Breast epithelium (tissue), 3 donors: ENCODE measurements at regions not wholly inside any gene's neighbourhood (a gene's known extent, or its start where the extent isn't known, plus 50 kb on each side); places are given as distances from the start of the nearest gene placed in this dataset.

ENCODE experiments used
- CTCF ChIP-seq, 3 donors: fragments of 450-650 bp; IDR thresholded peaks; one replicate each; pipeline ENCODE4 v1.5.1; 2016 to 2017; ENCODE audit warnings: antibody characterized with exemption in 3 of 3, mild to moderate bottlenecking in 3 of 3, moderate library complexity in 3 of 3
- POLR2A ChIP-seq: fragments of 450-650 bp; IDR thresholded peaks from one replicate; pipeline ENCODE4 v1.6.1; 2016; ENCODE audit warnings: antibody characterized with exemption, mild to moderate bottlenecking, moderate library complexity
- POLR2AphosphoS5 ChIP-seq, 3 donors: sonication (generic); formaldehyde crosslinking; IDR thresholded peaks; one replicate each; pipeline ENCODE4 v1.6.1; 2017; ENCODE audit warnings: antibody characterized with exemption in 3 of 3

GRCh38 chr10:6721964-6722615 lies 142.0 kb upstream of the PRKCQ start:
- TF ChIP-seq CTCF (IDR thresholded peaks at IDR 0.05) = no peak
- peak in 1 of 3 donors; percentile 30 for TF ChIP-seq POLR2AphosphoS5 (IDR thresholded peaks at IDR 0.05)
- TF ChIP-seq POLR2A = no peak
